HEK293 (cell line): ENCODE measurements at regions not wholly inside any gene's neighbourhood (a gene's known extent, or its start where the extent isn't known, plus 50 kb on each side); places are given as distances from the start of the nearest gene placed in this dataset.

ENCODE experiments used
- ZNF837 ChIP-seq: fragments of 450-650 bp; formaldehyde crosslinking; IDR thresholded peaks from 2 replicates; pipeline ENCODE4 v1.5.1; 2016; ENCODE audit warnings: missing biosample characterization, missing genetic modification characterization
- TF ChIP-seq, protein P1 (sequence below): fragments of 450-650 bp; formaldehyde crosslinking; IDR thresholded peaks from 2 replicates; pipeline ENCODE4 v1.5.1; 2016; ENCODE audit warnings: missing biosample characterization, missing genetic modification characterization, low read depth
- TF ChIP-seq, protein P2 (sequence below): fragments of 450-650 bp; formaldehyde crosslinking; IDR thresholded peaks from 2 replicates; pipeline ENCODE4 v1.5.1; 2016; ENCODE audit warnings: missing biosample characterization, missing genetic modification characterization

DNA sequence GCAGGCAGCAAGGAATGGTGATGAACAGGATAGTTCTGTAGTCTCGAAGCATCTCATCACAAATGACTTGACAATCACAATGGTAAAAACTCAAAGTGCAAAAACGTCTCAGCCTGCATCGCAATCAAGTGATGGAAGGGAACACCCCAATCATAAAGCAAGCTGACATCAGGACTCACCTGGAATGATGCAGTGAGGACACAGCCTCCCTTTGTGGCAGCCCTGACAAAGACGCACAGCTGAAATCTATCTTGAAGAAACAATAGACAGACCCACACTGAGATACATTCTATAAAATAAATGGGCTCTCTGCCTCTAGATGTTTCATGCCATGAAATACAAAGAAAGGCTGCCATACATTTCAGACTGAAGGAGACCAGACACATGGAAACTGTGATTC lies 748.0 kb upstream of the IGFBP3 start:
- TF ChIP-seq ZNF837 (tag by site-specific recombination) = no peak
- TF ChIP-seq, protein P1, sequence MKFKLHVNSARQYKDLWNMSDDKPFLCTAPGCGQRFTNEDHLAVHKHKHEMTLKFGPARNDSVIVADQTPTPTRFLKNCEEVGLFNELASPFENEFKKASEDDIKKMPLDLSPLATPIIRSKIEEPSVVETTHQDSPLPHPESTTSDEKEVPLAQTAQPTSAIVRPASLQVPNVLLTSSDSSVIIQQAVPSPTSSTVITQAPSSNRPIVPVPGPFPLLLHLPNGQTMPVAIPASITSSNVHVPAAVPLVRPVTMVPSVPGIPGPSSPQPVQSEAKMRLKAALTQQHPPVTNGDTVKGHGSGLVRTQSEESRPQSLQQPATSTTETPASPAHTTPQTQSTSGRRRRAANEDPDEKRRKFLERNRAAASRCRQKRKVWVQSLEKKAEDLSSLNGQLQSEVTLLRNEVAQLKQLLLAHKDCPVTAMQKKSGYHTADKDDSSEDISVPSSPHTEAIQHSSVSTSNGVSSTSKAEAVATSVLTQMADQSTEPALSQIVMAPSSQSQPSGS (tag by site-specific recombination) = no peak
- TF ChIP-seq, protein P2, sequence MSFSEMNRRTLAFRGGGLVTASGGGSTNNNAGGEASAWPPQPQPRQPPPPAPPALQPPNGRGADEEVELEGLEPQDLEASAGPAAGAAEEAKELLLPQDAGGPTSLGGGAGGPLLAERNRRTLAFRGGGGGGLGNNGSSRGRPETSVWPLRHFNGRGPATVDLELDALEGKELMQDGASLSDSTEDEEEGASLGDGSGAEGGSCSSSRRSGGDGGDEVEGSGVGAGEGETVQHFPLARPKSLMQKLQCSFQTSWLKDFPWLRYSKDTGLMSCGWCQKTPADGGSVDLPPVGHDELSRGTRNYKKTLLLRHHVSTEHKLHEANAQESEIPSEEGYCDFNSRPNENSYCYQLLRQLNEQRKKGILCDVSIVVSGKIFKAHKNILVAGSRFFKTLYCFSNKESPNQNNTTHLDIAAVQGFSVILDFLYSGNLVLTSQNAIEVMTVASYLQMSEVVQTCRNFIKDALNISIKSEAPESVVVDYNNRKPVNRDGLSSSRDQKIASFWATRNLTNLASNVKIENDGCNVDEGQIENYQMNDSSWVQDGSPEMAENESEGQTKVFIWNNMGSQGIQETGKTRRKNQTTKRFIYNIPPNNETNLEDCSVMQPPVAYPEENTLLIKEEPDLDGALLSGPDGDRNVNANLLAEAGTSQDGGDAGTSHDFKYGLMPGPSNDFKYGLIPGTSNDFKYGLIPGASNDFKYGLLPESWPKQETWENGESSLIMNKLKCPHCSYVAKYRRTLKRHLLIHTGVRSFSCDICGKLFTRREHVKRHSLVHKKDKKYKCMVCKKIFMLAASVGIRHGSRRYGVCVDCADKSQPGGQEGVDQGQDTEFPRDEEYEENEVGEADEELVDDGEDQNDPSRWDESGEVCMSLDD (tag by site-specific recombination) = no peak
